ENCODE measurements at regions not wholly inside any gene's neighbourhood (a gene's known extent, or its start where the extent isn't known, plus 50 kb on each side); places are given as distances from the start of the nearest gene placed in this dataset.

DNA sequence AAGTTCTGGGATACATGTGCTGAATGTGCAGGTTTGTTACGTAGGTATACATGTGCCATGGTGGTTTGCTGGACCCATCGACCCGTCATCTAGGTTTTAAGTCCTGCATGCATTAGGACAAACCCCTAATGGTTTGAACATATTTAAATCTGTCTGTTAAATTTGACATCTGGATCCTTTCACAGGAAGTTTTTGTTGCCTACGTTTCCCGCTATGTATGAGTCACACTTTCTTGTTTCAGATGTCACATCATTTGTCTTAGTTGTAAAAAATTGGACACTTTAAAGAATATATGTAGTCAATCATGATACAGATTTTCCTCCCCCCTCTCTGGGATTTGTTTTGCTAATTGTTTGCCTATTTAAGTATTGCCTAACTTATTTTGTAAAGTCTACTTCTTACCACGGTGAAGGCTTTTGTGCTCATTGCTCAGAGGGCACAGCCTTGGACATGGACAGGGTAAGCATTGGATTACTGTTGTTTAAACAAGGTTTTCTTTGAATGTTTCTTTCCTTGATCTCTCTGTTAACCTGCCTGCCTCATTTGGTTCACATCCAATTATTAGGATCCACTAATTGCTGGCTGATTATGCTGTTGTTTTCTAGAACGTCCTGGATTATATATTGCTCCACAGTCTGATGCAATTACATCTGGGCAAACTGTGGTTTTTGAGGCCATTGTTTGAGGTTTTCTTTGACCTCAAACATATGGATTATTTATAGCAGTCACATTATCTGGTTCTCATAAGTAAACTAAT lies 1441.4 kb downstream of the AACS start:
- no peak overlapping the region for H3K27ac ChIP-seq
- TF ChIP-seq, protein P1, sequence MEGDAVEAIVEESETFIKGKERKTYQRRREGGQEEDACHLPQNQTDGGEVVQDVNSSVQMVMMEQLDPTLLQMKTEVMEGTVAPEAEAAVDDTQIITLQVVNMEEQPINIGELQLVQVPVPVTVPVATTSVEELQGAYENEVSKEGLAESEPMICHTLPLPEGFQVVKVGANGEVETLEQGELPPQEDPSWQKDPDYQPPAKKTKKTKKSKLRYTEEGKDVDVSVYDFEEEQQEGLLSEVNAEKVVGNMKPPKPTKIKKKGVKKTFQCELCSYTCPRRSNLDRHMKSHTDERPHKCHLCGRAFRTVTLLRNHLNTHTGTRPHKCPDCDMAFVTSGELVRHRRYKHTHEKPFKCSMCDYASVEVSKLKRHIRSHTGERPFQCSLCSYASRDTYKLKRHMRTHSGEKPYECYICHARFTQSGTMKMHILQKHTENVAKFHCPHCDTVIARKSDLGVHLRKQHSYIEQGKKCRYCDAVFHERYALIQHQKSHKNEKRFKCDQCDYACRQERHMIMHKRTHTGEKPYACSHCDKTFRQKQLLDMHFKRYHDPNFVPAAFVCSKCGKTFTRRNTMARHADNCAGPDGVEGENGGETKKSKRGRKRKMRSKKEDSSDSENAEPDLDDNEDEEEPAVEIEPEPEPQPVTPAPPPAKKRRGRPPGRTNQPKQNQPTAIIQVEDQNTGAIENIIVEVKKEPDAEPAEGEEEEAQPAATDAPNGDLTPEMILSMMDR (IDR thresholded peaks at IDR 0.05) = no peak
- no peak for TF ChIP-seq ZFX (IDR thresholded peaks at IDR 0.05; ENCODE audit: borderline replicate concordance)

DNA sequence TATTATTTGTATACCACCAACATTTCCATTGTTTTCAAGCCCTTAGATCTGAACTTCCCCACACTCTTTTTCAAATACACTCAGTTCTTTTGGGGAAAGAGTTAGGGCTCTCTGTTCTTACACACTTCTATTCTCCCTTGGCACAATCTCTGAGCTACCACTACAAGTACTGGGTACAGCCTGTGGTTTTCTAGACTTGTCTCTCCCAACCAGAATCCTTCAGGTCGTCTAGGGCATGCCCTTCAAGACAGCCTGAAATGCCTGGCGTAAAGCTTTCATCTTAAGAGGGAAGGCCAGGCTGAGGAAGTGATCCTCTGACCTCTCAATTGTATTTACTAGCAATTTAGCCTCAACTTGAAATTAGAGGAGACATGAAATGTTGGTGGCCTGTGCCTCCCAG lies 1442.0 kb downstream of the AACS start:
- TF ChIP-seq ZFX (IDR thresholded peaks at IDR 0.05; ENCODE audit: borderline replicate concordance) = no peak
- TF ChIP-seq, protein P1 (IDR thresholded peaks at IDR 0.05) = no peak

DNA sequence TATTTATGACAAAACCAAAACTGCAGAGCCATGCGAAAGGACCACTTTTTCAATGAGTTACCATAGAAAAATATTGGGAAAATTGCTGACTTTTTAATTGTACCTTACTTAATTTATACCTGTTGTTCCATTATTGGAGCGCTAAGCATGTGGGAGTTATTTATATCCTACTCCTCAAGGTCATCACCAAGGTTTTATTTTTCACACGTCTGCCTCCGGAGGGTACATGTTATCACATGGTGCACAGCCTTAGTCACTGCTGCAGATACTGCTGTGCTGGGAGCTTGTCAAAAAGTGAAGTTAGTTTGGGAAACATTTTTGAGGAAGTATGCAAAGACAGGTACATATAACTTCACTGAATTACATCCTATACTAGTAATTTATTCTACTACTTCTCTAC lies 1444.3 kb downstream of the AACS start:
- no peak overlapping the region for H3K27ac ChIP-seq
- TF ChIP-seq, protein P1 (IDR thresholded peaks at IDR 0.05) = no peak
- TF ChIP-seq ZFX (IDR thresholded peaks at IDR 0.05; ENCODE audit: borderline replicate concordance) = no peak

More for the DNA sequence above, 1442.0 kb downstream of the AACS start:
- H3K27ac ChIP-seq = no peak overlapping the region

GRCh38 chr12:126510630-126511029 lies 1445.4 kb downstream of the AACS start:
- TF ChIP-seq, protein P1 (IDR thresholded peaks at IDR 0.05) = no peak
- TF ChIP-seq ZFX (IDR thresholded peaks at IDR 0.05; ENCODE audit: borderline replicate concordance) = no peak
- H3K27ac ChIP-seq = no peak overlapping the region

DNA sequence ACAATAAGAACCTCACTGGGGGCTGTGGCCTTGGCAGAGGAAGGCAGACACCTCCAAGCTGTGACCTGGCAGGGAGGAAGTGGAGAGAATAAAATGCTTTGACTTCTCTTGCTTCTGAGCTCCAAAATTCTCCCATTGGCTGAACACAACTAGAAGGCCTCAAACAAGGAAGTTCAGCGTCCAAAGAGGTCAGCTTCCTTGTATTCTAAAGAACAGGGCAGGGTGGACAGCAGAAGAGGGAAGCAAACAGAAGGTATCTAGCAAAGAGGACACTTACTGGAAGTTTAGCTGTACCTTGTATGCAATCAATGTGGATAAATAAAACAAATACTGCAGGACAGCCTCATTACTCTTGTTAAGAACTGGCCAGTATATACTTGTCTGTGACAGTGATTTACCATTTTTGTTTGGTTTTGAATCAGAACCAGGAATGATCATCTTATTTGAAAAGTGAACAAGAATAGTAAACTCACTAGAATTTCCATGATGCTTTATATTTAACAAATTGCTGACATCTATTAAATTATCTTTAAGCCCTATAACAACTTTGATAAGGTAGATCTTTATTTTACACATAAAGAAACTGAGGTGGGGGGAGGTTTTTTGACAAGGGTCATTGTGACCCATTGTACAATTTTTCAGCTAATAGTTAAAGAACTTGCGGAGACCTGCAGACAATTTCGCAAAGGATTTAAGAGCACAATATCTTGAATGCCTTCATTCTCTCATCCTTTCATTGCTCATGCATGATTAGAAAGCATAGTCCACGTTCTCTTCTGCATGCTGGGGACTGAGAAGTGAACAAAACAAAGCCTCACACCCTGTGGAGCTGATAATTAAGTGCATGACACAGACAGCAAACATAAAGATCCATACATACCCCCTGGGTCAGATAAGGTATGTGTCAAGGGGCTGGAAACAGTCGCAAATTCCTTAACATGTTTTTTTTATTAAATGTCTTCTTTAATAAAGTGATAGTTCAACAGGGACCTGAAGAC lies 1448.0 kb downstream of the AACS start:
- H3K27ac ChIP-seq = no peak overlapping the region
- TF ChIP-seq, protein P1 (IDR thresholded peaks at IDR 0.05) = no peak
- no peak for TF ChIP-seq ZFX (IDR thresholded peaks at IDR 0.05; ENCODE audit: borderline replicate concordance)

- H3K27ac ChIP-seq = no peak overlapping the region
- no peak for TF ChIP-seq ZFX (IDR thresholded peaks at IDR 0.05; ENCODE audit: borderline replicate concordance)
- TF ChIP-seq, protein P1 (IDR thresholded peaks at IDR 0.05) = no peak
These were observed 1453.5 kb downstream of the AACS start for GRCh38 chr12:126518596-126519200.
